Epithelial cell of proximal tubule (primary cell): ENCODE measurements at regions not wholly inside any gene's neighbourhood (a gene's known extent, or its start where the extent isn't known, plus 50 kb on each side); places are given as distances from the start of the nearest gene placed in this dataset.

ENCODE experiments used
- DNase-seq: peaks from one replicate; pipeline ENCODE4 v3.0.0-alpha.2; 2011; ENCODE audit warnings: low read depth
- H3K4me3 ChIP-seq: 2 replicates; pipeline ENCODE4 v1.5.1; 2011; ENCODE audit warnings: low read depth, mild to moderate bottlenecking, low read length
- TF ChIP-seq, protein P1 (sequence below): conservative IDR thresholded peaks from 2 replicates; pipeline ENCODE4 v1.5.1; 2012; ENCODE audit warnings: low read depth, mild to moderate bottlenecking, low read length

- no peak overlapping the region for H3K4me3 ChIP-seq
- no peak for DNase-seq
- TF ChIP-seq, protein P1, sequence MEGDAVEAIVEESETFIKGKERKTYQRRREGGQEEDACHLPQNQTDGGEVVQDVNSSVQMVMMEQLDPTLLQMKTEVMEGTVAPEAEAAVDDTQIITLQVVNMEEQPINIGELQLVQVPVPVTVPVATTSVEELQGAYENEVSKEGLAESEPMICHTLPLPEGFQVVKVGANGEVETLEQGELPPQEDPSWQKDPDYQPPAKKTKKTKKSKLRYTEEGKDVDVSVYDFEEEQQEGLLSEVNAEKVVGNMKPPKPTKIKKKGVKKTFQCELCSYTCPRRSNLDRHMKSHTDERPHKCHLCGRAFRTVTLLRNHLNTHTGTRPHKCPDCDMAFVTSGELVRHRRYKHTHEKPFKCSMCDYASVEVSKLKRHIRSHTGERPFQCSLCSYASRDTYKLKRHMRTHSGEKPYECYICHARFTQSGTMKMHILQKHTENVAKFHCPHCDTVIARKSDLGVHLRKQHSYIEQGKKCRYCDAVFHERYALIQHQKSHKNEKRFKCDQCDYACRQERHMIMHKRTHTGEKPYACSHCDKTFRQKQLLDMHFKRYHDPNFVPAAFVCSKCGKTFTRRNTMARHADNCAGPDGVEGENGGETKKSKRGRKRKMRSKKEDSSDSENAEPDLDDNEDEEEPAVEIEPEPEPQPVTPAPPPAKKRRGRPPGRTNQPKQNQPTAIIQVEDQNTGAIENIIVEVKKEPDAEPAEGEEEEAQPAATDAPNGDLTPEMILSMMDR = no peak
These were observed 123.6 kb upstream of the DNAH14 start for GRCh38 chr1:224805889-224806288.

DNA sequence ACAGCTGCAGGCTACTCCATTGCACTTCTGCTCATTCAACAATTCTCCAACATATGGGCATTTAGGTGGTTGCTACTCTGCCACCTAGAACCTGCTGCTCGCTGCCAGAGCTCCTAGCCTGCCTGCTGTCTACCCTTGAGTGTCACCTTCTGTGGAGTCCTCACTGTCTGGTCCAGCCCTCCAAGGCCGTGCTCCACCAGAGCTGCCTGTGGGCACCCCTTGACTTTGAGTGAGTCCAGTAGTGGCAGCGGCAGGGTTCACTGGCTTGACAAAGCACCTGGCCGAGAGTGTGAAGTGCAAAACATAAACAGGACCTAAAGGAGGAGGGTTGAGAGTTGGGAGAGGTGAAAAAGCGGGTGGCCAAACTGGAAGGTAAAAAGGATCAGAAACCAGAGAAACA, 120.3 kb upstream of the DNAH14 start:
- H3K4me3 ChIP-seq = no peak overlapping the region
- TF ChIP-seq, protein P1 = no peak
- DNase-seq = no peak

DNA sequence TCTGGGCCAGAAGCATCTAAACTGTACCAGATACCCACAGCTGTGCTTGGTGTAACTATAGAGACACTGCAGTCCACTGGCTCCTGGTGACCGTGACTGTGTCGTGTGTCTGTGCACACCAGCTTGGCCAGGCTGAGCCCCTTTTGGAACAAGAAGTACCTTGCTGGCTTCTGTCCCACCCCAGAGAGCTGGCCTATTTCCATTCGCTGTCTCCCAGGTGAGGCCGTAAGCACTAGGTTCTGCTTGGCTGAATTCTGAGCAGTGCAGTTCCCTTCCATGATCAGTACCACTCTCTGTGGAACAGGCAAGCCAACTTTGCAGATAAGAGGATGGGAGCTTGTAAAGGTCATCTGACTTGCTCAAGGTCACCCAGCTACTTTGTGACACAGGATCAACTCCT, 119.9 kb upstream of the DNAH14 start:
- DNase-seq = no peak
- no peak overlapping the region for H3K4me3 ChIP-seq

DNA sequence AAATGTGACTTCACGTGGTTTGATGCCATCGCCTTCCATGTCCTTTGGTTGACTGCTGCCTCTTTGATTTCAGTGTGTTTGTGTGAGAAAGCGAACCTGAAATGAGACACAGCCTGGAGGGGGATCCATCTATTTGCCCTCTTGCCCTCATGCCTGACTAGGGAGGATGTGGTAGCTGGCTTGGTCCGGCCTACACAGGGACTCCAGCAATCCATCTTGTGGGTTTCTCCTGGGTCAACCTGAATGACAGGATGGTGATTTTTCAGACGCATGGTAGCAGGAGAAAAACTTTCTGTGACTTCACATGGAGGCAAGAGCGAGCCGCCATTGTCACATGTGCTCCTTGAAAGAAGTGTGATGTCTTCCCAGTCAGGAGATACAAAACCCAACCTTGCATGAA, 117.9 kb upstream of the DNAH14 start:
- H3K4me3 ChIP-seq = no peak overlapping the region
- TF ChIP-seq, protein P1 = no peak
- DNase-seq = no peak

More for the DNA sequence above, 119.9 kb upstream of the DNAH14 start:
- TF ChIP-seq, protein P1 = no peak

DNA sequence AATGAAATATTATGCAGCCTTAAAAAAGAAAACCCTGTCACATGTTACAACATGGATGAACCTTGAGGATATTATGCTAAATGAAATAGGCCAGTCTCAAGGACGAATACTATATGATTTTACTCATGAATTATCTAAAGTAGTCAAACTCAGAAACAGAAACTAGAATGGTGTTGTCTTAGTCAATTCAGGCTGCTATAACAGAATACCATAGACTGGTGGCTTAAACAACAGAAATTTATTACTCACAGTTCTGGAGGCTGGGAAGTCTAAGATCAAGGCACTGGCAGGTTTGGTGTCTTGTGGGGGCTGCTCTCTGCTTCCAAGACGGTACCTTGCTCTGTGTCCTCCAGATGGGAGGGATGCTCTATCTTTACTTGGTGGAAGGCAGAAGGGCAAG, 113.8 kb upstream of the DNAH14 start:
- no peak for DNase-seq
- H3K4me3 ChIP-seq = no peak overlapping the region
- TF ChIP-seq, protein P1 = no peak

GRCh38 chr1:224816062-224816461, 113.4 kb upstream of the DNAH14 start:
- no peak for DNase-seq
- TF ChIP-seq, protein P1 = no peak
- H3K4me3 ChIP-seq = no peak overlapping the region

GRCh38 chr1:224817382-224817781, 112.1 kb upstream of the DNAH14 start:
- no peak for DNase-seq
- no peak overlapping the region for H3K4me3 ChIP-seq
- TF ChIP-seq, protein P1 = no peak
